GM18517 (cell line): ENCODE measurements at regions not wholly inside any gene's neighbourhood (a gene's known extent, or its start where the extent isn't known, plus 50 kb on each side); places are given as distances from the start of the nearest gene placed in this dataset.

Experiments
- ATAC-seq: cut with Tn5 transposase; IDR thresholded peaks from one replicate; pipeline ENCODE4 v1.9.1; 2021; ENCODE audit warnings: mild to moderate bottlenecking, moderate library complexity; ENCODE audit not compliant: unreplicated experiment

DNA sequence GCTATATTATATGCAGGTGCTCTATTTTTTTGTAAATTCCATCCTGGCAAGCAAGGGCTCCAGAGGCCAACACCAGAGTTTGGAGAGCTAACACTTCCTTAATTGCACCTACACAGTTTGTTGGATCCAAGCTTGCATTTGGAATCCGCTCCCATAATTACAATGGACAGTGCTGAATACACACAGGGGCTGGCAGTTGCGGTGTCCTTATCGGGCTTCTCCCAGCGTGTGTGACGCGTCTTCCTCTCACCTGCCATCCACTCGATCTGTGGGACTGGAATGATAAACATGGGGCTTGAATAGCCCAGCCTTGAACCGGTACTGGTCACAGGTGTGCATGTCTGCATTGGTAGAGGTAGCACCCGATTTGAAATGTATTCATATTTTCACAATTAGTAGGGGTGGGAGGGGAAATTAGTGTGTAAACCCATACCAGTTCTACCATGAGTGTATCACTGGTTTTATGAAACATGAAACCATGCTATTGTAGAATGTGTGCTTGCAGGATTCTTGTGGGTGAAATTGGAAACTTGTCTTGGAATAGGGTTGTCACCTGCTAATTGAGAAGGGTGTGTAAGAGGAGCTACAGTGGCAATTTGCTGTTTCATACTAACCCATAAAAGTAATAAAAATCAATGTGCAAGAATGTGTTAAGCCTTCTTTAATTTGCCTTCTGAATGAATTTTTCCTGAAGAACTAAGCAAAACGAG, 316.5 kb downstream of the WDR11 start:
- ATAC-seq, result no peak

DNA sequence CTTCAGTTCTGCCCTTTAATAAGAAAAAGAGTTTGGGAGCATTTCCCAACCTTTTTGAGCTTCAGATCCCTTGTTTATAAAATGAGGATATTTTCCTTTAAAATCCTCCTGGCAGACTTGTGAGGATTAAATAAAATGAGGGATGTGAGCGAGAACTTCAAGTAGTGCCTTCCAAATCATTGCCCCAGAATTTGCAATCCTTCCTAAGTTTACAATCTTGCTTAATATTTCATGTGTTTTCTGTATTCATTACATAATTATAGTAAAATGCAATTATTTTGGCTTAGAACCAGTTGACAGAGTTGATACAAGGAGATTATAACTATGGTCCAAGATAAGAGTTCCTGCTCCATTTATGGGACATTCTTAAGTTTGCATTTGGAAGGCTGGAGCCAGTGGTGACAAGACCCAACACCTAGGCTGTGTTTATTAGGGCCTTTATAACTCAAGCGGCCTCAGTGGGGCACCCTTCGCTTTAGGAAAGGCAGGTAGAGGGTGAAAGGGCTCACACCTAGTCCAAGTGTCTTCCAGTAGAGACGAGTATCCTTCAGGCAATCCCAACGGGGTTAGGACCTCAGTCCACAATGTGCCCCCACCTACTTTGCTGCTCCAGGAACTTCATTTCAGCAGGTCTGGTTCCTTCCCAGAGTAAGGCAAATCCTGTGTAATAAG, 317.5 kb downstream of the WDR11 start:
- ATAC-seq, result no peak

DNA sequence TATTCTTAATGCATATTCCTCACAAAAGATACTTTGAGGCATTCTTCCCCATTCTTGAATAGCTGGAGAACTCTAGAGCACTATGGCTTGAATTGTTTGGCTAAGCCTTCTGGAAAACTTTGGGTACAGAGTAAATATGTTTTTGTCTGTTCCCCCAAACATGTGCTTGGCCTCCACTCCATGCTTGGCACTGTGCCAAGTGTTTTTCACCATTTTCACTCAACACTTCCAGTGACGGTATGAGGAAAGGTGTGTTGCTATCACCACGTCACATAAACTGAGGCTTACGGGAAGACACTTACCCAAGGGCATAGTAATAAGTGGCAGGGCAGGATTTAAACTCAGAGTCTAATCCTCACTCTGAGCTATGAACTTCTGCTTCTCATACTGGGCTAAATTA, 318.2 kb downstream of the WDR11 start:
- no peak for ATAC-seq

DNA sequence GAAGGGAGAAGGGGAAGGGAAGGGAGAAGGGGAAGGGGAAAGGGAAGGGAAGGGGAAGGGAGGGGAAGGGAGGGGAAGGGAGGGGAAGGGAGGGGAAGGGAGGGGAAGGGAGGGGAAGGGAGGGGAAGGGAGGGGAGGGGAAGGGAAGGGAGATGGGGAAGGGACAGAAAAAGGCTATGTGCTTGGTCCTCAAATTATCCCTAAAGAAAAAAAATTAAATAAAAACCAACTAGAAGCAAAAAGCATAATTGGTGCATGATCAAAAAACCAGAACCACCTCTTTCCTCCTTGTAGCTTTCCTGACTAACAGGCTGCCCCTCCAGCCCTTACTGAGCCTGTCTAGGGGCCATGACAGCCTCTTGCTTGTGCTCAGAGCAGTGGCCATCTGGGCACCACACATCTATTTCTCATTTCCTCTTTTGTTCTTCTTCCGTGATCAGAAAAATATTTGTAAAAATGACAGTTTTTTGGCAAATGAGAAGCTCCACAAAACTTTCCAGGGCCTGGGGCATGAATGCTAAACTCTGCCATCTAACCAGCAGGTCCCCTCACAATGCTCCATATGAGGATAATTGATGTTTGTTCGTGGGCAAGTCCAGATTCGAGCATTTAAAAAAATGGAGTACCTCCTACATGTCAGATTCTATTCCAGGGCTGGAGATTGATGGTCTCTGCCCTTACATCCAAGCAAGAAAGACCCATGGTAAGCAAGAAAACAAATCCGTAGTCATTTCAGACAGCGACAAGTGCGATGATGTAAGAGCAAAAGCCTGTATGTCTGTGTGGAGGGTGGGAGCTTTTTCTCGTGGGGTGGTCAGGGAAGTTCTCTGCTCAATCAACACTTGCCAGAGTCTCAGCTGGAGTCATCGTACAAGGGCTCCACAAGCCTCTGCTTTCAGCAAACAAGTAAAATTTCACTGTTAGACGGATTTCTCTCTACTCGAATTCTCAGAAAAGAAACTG, 320.9 kb downstream of the WDR11 start:
- no peak for ATAC-seq

DNA sequence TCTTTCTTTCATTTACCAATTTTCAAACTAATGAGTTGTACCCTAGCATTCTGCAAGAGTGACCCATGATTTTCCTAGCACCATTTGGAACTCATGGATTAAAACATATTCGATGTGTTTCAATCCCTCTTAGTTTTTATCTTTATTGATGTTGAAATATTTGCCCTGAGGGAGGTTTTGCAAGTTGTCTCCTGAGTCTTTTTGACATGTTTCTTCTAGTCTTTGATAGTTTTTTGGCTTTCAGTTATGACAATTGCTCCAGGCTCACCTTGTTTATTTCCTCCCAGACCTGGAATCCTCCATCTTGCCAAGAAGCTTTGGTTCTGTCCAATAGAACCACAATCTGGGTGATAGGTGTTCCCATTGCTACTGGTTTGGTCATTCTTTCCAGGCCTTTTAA, 327.8 kb downstream of the WDR11 start:
- no peak for ATAC-seq

DNA sequence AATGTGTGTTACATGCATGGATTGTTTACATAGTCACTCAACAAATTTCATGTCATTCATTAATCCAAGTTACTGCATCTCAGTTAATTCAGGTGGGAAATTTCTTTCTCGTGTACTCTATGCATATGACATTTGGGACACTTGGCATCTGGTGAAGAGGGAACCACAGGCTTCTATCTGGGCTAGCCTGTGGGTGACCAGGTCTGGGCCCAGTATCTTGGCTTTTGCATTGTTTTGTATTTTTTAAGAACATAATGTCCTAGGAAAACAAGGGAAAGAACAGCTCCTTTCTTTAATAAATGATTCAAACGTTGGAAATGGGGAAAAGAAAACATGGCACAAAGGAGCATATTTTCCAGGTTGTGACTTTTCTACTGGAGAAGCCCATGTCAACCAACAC, 331.1 kb downstream of the WDR11 start:
- no peak for ATAC-seq

DNA sequence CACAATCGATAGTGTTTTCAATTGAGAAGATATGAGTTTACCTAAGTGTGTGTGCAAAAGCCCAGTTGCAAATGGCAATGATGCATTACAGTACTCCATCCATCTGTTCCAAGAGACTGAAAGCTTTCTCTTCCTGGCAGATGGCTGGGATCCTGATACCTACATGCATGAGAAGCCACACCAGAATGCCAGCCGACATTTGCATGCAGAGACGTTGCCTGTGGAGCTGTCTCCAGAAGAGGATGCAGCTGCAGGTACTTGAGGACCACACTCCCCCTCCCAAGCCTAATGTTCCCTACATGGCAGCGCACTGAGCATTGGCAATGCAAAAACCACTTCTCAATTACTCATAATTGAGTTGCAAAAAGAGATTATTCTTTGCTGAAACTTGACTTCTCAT, 332.1 kb downstream of the WDR11 start:
- no peak for ATAC-seq

DNA sequence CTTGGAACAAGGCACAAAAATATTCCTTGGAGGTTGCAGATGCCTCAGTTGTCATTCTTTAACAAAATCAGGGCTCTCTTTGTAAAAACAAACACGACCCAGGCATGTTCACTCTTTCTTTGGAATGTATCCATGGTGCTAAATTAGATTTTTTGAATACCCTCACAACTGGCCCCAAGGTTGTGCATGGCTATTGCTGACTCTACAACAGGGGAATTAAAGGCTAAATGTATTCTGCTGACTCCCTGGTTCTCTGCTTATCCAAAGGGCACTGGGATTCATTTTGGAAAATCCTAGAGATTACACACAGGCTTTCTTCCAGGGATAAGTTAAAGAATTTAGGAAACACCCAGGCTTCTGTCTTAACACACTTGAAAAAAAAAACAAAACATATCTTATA, 332.5 kb downstream of the WDR11 start:
- no peak for ATAC-seq

DNA sequence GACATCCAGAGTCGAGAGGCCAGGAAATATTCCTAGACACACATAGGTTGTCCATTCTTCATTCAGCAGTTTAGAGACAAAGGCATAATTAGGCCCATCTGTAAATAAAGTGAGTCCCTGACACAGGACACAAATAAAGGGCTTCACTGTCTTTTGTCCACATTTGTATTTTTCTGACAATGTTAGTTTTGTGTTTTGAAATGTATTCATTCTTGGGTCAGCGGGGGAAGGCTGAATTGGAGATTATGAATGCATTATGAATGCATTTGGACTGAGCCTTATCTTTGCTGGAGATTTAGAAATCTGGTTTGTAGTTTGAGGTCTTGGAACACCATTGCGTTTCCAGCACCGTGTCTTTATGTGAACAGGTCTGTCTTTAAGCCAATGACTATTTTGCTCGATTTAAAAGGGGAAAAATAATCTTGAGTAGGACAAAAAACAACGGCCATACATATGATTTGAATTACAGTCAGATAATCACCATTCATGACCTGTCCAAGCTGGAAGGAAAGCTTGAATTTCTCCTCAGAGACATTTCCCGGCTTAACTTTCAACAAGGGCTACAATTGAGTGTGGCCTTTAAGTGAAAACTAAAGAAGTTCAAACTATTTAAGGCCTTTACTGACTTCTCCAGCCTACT, 334.8 kb downstream of the WDR11 start:
- no peak for ATAC-seq

DNA sequence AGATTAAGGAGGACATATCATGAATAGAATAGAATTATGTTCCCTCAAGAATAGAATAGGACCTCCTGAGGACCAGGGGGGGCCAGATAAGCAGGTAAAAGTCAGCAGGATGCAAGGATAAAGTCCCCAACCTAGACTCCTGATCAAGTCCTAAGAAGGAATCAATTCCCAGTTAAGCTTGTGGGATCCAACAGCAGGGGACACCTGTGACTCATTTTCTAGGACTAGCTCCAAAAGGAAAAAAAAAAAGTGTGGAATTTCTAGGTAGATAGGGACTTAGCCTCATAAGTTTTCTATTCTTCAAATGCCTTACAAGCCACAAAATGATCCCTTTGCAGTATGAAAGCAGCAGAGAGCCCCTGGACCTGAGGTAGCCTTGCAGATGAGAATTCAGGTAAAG, 336.2 kb downstream of the WDR11 start:
- no peak for ATAC-seq

DNA sequence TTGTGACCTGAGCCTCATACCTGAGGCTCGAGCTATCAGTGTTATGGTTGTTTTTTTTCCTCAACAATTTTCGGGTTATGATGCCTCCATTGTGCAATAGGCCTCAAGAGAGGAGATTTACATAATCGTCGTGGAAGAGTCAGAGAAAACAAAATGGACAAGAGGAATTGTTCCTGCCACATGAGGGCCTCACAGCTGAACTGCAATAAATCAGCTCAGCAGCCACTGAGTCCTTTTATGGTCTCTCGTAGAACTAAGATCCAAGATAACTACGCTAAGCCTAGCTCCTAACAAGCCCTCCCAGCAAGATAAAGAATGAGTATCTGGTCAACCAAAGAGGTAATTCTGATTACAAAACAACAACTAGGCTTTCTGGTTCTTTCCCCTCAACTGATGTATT, 336.8 kb downstream of the WDR11 start:
- ATAC-seq, result no peak

DNA sequence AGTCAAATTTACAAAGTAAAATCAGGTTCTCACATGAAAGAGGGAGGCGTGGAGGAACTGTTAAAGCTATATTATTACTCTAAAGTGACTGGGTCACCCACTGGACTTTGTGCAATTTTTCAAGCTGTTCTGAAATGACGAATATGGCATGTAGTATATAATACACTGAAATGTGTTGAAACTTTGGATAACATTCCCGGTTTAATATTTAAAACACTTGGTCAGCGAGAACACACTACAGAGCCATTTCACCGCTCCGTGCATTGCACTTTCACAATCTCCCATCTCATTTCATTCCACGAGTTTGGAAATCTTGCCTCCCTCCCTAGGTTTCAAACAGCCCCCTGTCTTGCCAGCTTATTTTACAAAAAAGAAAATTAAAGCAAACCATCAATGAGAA, 337.9 kb downstream of the WDR11 start:
- no peak for ATAC-seq

DNA sequence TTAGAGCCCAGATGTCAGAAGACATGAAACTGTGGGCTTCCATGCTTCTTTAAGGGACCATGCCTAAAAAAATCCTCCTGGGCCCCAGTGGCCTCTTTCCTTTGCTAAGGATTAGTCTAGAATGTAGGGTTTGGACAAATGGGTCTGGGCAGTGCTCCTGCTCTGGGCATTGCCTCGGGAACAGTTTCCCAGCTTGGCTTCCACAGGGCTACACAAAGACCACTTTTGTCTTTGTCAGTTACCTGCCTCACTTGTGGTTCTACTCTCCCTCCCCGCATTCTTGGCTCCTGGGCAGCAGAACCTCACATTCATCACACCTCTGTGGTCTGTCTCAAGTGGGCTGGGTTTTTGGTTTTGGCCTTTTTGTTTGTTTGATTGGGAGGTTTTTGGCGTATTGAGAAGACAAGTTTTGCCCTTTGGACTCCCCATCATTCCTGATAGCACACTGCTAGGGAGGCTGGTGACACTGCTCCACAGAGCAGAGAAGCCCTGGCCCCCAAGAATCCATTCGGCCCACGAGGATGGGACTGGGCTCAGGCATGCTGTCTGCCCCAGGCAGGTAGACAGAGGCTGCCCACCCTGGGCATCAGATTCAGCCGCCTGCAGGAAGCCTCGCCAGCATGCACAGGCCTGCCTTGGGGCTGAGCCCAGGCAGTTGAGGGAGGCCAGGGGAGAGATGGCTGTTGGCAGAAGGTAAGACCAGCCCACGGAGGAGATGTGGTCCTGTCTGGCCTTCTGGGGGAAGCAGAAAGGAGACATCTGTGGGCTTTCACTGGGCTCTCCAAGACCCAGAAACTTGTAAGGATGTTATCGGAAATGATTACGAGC, 343.7 kb downstream of the WDR11 start:
- no peak for ATAC-seq

DNA sequence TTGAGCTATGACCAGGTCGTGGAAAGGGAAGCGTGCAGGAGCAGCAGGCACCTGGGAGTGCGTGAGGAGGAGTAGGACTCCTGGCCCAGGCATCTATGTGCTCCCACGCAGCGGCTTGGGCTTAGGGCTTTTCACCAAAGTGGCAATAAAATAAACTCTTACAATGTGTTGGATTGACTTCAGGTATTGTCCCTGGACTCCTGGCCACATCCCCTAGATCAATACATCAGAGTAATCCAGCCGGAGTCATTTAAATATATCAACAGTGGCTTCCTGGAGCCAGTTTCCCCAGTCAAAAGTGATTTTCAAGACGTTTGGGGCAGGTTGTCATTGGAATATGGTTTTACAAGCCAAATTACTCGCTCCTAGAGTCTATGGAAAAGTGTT, 344.4 kb downstream of the WDR11 start:
- no peak for ATAC-seq

DNA sequence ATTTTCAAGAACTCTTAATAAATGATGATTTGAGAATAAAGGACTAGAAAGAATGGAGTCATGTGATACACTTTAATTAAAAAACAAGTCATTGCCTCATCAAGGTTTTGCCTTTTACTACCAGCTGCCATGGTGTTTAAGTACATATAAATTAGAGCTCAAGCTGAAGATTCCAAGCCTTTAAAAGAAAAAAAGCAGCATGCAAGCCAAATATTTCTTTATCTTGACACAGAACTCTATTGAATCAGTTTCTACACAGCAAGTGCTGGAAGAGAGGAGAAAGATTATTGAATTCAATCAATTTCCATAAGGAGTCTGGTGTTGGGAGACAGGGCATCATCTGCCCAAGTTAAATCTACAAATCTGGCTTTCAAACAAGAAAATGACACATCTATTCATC, 347.9 kb downstream of the WDR11 start:
- ATAC-seq, result no peak

DNA sequence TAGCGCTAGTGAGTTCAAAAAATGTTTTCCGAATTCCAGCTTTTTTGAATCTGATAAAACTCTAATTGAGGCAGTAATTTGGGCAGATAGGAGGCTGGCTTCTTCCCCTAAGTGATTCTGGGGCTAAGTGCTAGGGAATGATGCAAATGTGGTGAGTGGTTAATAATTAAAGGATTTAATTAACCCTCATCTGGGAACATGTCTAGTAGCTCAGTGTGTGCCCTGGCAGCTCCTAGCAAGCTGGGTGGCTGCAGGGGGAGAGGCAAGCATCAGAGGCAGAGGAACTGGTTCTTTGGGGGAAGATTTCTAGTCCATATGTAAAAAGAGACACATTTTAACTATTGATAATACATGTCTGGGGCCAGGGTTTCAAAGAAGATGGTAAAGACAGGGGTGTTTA, 354.5 kb downstream of the WDR11 start:
- no peak for ATAC-seq

DNA sequence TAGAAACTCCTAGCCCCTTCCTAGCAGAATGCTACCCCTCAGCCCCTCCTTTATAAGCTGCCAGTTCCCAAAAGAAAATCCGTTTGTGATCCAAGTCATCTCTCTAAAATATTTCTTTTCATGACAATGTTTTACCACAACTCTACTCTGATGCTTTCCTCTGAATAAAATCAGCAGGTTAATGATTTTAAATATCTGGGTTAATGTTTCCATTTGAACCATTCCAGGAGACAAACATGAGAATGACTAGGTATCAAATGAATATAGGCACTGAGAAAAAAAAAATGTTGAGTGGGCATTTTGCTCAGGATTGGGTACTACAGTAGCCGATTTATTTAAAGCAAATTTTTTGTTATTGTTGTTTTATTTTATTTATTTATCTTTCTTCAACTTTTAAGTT, 360.3 kb downstream of the WDR11 start:
- ATAC-seq, result no peak

DNA sequence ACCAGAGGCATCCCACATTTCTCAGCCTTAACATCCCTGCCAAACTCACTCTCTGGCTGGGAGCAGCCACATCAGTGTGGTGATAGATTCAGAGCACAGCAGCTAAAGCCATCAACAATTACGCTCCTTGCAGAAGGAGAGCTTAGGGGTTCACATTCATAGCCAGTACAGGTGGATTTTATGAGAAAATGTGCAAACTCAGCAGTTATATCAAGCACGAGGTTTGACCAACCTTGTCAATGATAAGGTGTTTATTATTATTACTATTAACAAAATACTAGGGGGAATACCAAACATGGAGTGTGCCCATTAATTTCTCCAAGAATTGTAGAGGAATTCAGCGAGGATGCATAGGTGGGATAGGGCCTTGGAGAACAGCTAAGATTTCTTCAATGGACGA, 362.3 kb downstream of the WDR11 start:
- no peak for ATAC-seq

DNA sequence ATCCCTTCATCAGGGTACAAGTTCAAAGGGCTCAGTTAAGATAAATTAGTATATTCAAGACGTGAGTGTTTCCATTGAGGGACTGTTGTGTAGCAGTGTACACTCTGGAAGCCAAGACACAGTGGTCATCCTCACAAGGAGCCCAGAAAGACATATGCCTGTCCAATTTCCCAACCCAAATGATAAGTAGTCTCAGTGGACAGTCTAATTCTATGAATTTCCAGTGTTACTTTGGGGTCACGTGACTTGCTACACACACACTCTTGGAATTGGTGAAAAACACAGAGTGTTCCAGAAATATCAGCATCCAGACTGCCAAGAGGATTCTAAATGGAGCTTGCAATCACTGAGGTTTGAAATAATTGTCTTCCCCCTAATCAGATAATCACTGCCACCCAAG, 365.1 kb downstream of the WDR11 start:
- no peak for ATAC-seq

DNA sequence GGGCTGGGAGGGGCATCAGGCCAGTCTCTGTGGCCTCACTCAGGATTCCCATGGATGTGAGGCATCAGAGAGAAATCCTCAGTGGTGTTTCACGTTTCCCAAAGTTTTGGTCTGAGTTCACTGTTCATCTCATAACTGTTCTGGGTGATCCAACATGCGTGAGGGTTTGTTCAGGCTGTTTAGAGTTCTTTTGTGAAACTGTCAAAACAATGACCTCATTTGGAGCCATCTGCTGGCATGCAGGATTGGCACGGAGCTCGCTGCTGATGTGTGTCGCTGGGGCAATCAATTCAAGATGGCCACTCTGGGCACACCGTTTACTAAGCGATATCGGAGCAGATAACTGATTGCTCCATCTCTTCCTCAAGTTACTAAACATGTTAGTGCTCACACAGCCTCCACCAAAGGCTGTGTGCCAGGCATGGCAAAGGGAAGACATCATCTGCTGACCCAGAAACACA, 365.6 kb downstream of the WDR11 start:
- no peak for ATAC-seq
